Mesenchymal stem cell (in vitro differentiated cells and primary cell): ENCODE measurements at regions not wholly inside any gene's neighbourhood (a gene's known extent, or its start where the extent isn't known, plus 50 kb on each side); places are given as distances from the start of the nearest gene placed in this dataset.

Source experiments
- DNase-seq: peaks from one replicate; pipeline ENCODE4 v3.0.0-alpha.2; 2013
- H2AFZ ChIP-seq: one replicate; pipeline ENCODE4 v1.6.1; 2013; ENCODE audit warnings: low read depth, mild to moderate bottlenecking, control low read depth, inconsistent platforms, low read length, moderate library complexity
- H2AK5ac ChIP-seq: 2 replicates; pipeline ENCODE4 v1.6.1; 2013; ENCODE audit warnings: low read length, moderate library complexity, mild to moderate bottlenecking, inconsistent platforms; ENCODE audit not compliant: severe bottlenecking
- H2BK120ac ChIP-seq: one replicate; pipeline ENCODE4 v1.6.1; 2013; ENCODE audit warnings: low read depth, mild to moderate bottlenecking, inconsistent platforms, low read length, moderate library complexity
- H2BK12ac ChIP-seq, 2 experiments: one replicate each; pipeline ENCODE4 v1.6.1; 2013; ENCODE audit warnings: inconsistent platforms in 2 of 2, low read length in 2 of 2, mild to moderate bottlenecking in 2 of 2, moderate library complexity in 2 of 2, control low read depth in 1 of 2
- H2BK15ac ChIP-seq: one replicate; pipeline ENCODE4 v1.6.1; 2013; ENCODE audit warnings: mild to moderate bottlenecking, low read depth, inconsistent platforms; ENCODE audit not compliant: poor library complexity, severe bottlenecking
- H2BK5ac ChIP-seq: 2 replicates; pipeline ENCODE4 v1.6.1; 2013; ENCODE audit warnings: low read depth, mild to moderate bottlenecking, low read length, control low read depth, inconsistent platforms; ENCODE audit not compliant: poor library complexity, severe bottlenecking
- H3K14ac ChIP-seq, 2 experiments: one replicate each; pipeline ENCODE4 v1.6.1; 2013; ENCODE audit warnings: inconsistent platforms in 2 of 2, low read length in 2 of 2, control low read depth in 1 of 2, mild to moderate bottlenecking in 1 of 2, moderate library complexity in 1 of 2
- H3K18ac ChIP-seq, 2 experiments: one replicate each; pipeline ENCODE4 v1.6.1; 2013; ENCODE audit warnings: inconsistent platforms in 2 of 2, low read length in 2 of 2, control low read depth in 1 of 2, low read depth in 1 of 2, mild to moderate bottlenecking in 1 of 2
- H3K23ac ChIP-seq, 2 experiments: one replicate each; pipeline ENCODE4 v1.6.1; 2013; ENCODE audit warnings: inconsistent platforms in 2 of 2, low read length in 2 of 2, mild to moderate bottlenecking in 2 of 2, moderate library complexity in 2 of 2, control low read depth in 1 of 2
- H3K27ac ChIP-seq: 2 replicates; pipeline ENCODE4 v1.5.1; 2013; ENCODE audit warnings: mild to moderate bottlenecking, moderate library complexity, low read length, control low read depth, inconsistent platforms; ENCODE audit not compliant: poor library complexity, severe bottlenecking
- H3K27me3 ChIP-seq, 2 experiments: 2 replicates each; pipeline versions ENCODE4 v1.6.1 to v1.7.0; 2013; ENCODE audit warnings: low read length in 2 of 2, mild to moderate bottlenecking in 2 of 2, moderate library complexity in 2 of 2, control low read depth in 1 of 2, inconsistent platforms in 1 of 2; ENCODE audit not compliant: control insufficient read depth in 1 of 2, insufficient read depth in 1 of 2
- H3K36me3 ChIP-seq, 2 experiments: 2 replicates each; pipeline versions ENCODE4 v1.6.1 to v1.7.0; 2013; ENCODE audit warnings: low read length in 2 of 2, control low read depth in 1 of 2, inconsistent platforms in 1 of 2, low read depth in 1 of 2, mild to moderate bottlenecking in 1 of 2; ENCODE audit not compliant: insufficient read depth in 2 of 2, control insufficient read depth in 1 of 2
- H3K4ac ChIP-seq, 2 experiments: one replicate each; pipeline ENCODE4 v1.6.1; 2013; ENCODE audit warnings: inconsistent platforms in 2 of 2, low read length in 2 of 2, mild to moderate bottlenecking in 2 of 2, moderate library complexity in 2 of 2, control low read depth in 1 of 2, low read depth in 1 of 2
- H3K4me1 ChIP-seq: 2 replicates; pipeline ENCODE4 v1.6.1; 2013; ENCODE audit warnings: low read depth, low read length, control low read depth; ENCODE audit not compliant: control insufficient read depth, insufficient read depth
- H3K4me2 ChIP-seq: 2 replicates; pipeline ENCODE4 v1.6.1; 2013; ENCODE audit warnings: low read length, mild to moderate bottlenecking, inconsistent platforms; ENCODE audit not compliant: poor library complexity, severe bottlenecking
- H3K4me3 ChIP-seq, 2 experiments: 2 replicates each; pipeline versions ENCODE4 v1.5.1 to v1.7.0; 2013; ENCODE audit warnings: low read length in 2 of 2, mild to moderate bottlenecking in 2 of 2, control low read depth in 1 of 2, low read depth in 1 of 2; ENCODE audit not compliant: insufficient read depth in 1 of 2
- H3K79me1 ChIP-seq: replicated peaks from 2 replicates; pipeline ENCODE4 v1.6.1; 2013; ENCODE audit warnings: mild to moderate bottlenecking, control low read depth, low read length, inconsistent platforms; ENCODE audit not compliant: poor library complexity, severe bottlenecking
- H3K9ac ChIP-seq: 2 replicates; pipeline ENCODE4 v1.7.0; 2013; ENCODE audit warnings: mild to moderate bottlenecking, low read length, moderate library complexity
- H3K9me3 ChIP-seq: 2 replicates; pipeline ENCODE4 v1.7.0; 2013; ENCODE audit warnings: mild to moderate bottlenecking, low read length; ENCODE audit not compliant: control insufficient read depth
- H4K8ac ChIP-seq: one replicate; pipeline ENCODE4 v1.6.1; 2013; ENCODE audit warnings: inconsistent platforms, mild to moderate bottlenecking, low read length, moderate library complexity
- H4K91ac ChIP-seq: one replicate; pipeline ENCODE4 v1.6.1; 2013; ENCODE audit warnings: mild to moderate bottlenecking, low read length, inconsistent platforms
- WGBS: methylation state at CpG from one replicate; pipeline ENCODE4 v1.1.7; 2013; ENCODE audit warnings: mixed read lengths; 5-methylcytosine and 5-hydroxymethylcytosine counted together

- Histone ChIP-seq H3K4me3 (no peak overlapping the region), H2BK5ac (no peak overlapping the region), H3K4me2 (no peak overlapping the region), H3K36me3 (no peaks in the 10 kb centered on the region), H3K4me1 (peaks cover 2% of the 10 kb centered on the region), H3K27ac (no peak overlapping the region), H2BK15ac (no peak overlapping the region), H3K4ac (no peak overlapping the region), H3K18ac (no peak overlapping the region), H3K79me1 (no peaks in the 10 kb centered on the region), H4K91ac (no peak overlapping the region), H3K27me3 (peaks cover 31 to 39% of the 10 kb centered on the region in 2 experiments), H3K23ac (no peak overlapping the region), H2AK5ac (no peak overlapping the region), H4K8ac (no peak overlapping the region), H3K9ac (no peak overlapping the region), H2AFZ (no peak overlapping the region), H2BK12ac (no peak overlapping the region), H3K14ac (no peak overlapping the region), H3K9me3 (no peaks in the 10 kb centered on the region), H2BK120ac (no peak overlapping the region)
- WGBS, result 88% methylated on average over 3 of the region's 3 CpGs
- no peak for DNase-seq
Observed at GRCh38 chr11:129700701-129701100, 114.9 kb upstream of the TMEM45B start.

GRCh38 chr11:129701706-129702105, 113.9 kb upstream of the TMEM45B start:
- Histone ChIP-seq H3K18ac (no peak overlapping the region), H3K27ac (no peak overlapping the region), H4K91ac (no peak overlapping the region), H3K14ac (no peak overlapping the region), H3K4me2 (no peak overlapping the region), H2BK12ac (no peak overlapping the region), H4K8ac (no peak overlapping the region), H3K4me1 (no peaks in the 10 kb centered on the region), H2BK15ac (no peak overlapping the region), H2BK5ac (no peak overlapping the region), H3K27me3 (peaks cover 23 to 31% of the 10 kb centered on the region in 2 experiments), H3K9ac (no peak overlapping the region), H2BK120ac (no peak overlapping the region), H3K4me3 (no peak overlapping the region), H3K36me3 (no peaks in the 10 kb centered on the region), H2AFZ (no peak overlapping the region), H3K23ac (no peak overlapping the region), H2AK5ac (no peak overlapping the region), H3K9me3 (no peaks in the 10 kb centered on the region), H3K79me1 (no peaks in the 10 kb centered on the region), H3K4ac (no peak overlapping the region)
- DNase-seq, result no peak
- WGBS, result 81% methylated on average over 6 of the region's 6 CpGs

- Histone ChIP-seq H4K8ac (no peak overlapping the region), H3K79me1 (no peaks in the 10 kb centered on the region), H3K9me3 (no peaks in the 10 kb centered on the region), H3K27me3 (peaks cover 18 to 26% of the 10 kb centered on the region in 2 experiments), H2AFZ (no peak overlapping the region), H2BK15ac (no peak overlapping the region), H3K4ac (no peak overlapping the region), H2BK120ac (no peak overlapping the region), H2BK12ac (no peak overlapping the region), H3K9ac (no peak overlapping the region), H3K14ac (no peak overlapping the region), H3K36me3 (no peaks in the 10 kb centered on the region), H3K23ac (no peak overlapping the region), H3K4me2 (no peak overlapping the region), H3K4me3 (no peak overlapping the region), H3K27ac (no peak overlapping the region), H2BK5ac (no peak overlapping the region), H4K91ac (no peak overlapping the region), H3K4me1 (no peaks in the 10 kb centered on the region), H3K18ac (no peak overlapping the region), H2AK5ac (no peak overlapping the region)
- 86% methylated on average over 14 of the region's 14 CpGs for WGBS
- DNase-seq, result no peak
Observed at GRCh38 chr11:129702410-129703398, 112.9 kb upstream of the TMEM45B start.

GRCh38 chr11:129703846-129704245, 111.8 kb upstream of the TMEM45B start:
- H3K9ac ChIP-seq, result no peak overlapping the region
- no peak overlapping the region for H3K4ac ChIP-seq
- no peak overlapping the region for H3K4me3 ChIP-seq
- H3K27me3 ChIP-seq, result peaks cover 13 to 26% of the 10 kb centered on the region in 2 experiments
- no peak overlapping the region for H3K14ac ChIP-seq
- no peak overlapping the region for H3K4me2 ChIP-seq
- H2AFZ ChIP-seq, result no peak overlapping the region
- H2BK12ac ChIP-seq, result no peak overlapping the region
- H3K27ac ChIP-seq, result no peak overlapping the region
- no peaks in the 10 kb centered on the region for H3K9me3 ChIP-seq
- no peak overlapping the region for H3K23ac ChIP-seq
- 87% methylated on average over 5 of the region's 6 CpGs for WGBS
- H4K91ac ChIP-seq, result no peak overlapping the region
- H3K18ac ChIP-seq, result no peak overlapping the region
- DNase-seq, result no peak
- H4K8ac ChIP-seq, result no peak overlapping the region
- H2BK120ac ChIP-seq, result no peak overlapping the region
- no peak overlapping the region for H2AK5ac ChIP-seq
- H2BK15ac ChIP-seq, result no peak overlapping the region
- H3K79me1 ChIP-seq, result no peaks in the 10 kb centered on the region
- no peaks in the 10 kb centered on the region for H3K4me1 ChIP-seq
- H2BK5ac ChIP-seq, result no peak overlapping the region
- no peaks in the 10 kb centered on the region for H3K36me3 ChIP-seq
